GM20000 (cell line): ENCODE measurements at regions not wholly inside any gene's neighbourhood (a gene's known extent, or its start where the extent isn't known, plus 50 kb on each side); places are given as distances from the start of the nearest gene placed in this dataset.

Source experiments
- DNase-seq: peaks from one replicate; pipeline ENCODE4 v3.0.0; 2012; ENCODE audit warnings: low spot score
- TF ChIP-seq, protein P1 (sequence below): IDR thresholded peaks from 2 replicates; pipeline ENCODE4 v1.5.1; 2012; ENCODE audit warnings: mild to moderate bottlenecking, control low read depth; ENCODE audit errors: extremely low read depth, missing control alignments

DNA sequence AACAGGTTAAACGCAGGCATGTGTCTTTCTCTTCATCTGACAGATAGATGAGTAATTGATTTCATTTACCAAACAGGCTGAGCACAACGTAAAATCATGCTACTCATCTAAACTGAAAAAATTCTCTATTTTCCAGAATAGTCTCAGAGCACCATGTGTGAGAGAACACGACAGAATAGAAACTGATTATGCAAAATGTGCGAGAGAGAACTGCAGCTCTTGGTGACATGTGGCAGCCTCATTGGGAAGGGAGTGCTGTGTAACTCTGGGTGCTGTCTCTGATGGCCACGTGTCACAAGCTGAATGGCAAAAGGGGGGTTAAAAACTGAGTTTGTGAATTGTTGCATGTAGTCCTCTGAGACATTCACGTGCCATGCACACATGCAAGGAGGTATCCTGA is 143.7 kb upstream of the ATXN1 start:
- no peak for DNase-seq
- TF ChIP-seq, protein P1, sequence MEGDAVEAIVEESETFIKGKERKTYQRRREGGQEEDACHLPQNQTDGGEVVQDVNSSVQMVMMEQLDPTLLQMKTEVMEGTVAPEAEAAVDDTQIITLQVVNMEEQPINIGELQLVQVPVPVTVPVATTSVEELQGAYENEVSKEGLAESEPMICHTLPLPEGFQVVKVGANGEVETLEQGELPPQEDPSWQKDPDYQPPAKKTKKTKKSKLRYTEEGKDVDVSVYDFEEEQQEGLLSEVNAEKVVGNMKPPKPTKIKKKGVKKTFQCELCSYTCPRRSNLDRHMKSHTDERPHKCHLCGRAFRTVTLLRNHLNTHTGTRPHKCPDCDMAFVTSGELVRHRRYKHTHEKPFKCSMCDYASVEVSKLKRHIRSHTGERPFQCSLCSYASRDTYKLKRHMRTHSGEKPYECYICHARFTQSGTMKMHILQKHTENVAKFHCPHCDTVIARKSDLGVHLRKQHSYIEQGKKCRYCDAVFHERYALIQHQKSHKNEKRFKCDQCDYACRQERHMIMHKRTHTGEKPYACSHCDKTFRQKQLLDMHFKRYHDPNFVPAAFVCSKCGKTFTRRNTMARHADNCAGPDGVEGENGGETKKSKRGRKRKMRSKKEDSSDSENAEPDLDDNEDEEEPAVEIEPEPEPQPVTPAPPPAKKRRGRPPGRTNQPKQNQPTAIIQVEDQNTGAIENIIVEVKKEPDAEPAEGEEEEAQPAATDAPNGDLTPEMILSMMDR: no peak

DNA sequence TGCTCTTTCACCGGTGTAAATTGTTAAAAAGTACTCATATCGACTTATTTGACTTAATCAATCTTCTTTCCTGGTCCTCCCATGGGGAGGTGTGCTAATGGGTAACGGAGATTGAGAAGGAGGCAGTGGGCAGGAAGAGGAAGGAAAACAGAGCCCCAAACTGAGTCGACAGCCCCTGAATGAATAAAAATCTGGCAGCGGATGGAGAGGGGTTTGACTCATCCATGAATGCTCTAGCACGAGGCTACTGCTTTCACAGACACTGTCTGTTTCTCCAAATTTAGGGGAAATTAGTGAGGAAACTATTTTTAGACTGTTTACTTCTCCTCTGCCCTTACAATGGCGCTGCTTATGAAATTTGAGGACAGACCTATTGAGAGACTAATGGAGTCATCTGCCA is 142.2 kb upstream of the ATXN1 start:
- TF ChIP-seq, protein P1: no peak
- DNase-seq: no peak

DNA sequence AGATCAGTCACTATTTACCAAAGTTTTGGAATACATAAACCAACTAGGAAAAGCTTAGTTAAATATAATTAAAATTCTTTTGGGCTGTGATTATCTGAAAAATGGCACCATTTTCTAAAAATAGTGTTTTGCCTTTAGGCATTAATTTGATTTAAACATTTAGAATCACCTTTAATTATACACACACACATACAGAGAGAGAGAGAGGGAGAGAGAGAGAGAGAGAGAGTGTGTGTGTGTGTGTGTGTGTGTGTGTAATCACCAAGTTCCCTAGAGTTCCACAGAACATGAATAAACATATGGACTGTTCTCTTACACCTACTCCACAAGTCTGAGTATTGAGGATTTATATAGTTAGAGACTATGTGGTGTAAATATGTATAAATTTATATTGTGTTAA is 141.2 kb upstream of the ATXN1 start:
- TF ChIP-seq, protein P1: no peak
- DNase-seq: no peak

DNA sequence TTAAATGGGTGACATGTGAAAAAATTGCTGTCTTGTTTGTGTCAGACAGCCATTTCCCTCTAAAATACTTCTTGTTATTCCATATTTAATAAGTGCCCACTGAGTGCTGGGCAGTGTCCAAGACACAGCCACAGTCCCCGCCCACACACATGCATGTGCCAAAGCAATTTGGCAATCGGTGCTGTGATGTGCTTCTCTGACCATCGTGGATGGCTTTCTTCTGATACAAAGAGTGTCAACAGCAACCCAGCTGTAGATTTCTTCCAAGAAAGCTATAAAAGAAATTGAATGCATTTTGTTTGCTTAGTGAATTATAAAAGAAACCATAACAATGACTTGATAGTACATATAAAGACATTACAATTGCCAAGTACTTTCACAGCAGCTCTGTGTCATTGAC is 140.5 kb upstream of the ATXN1 start:
- TF ChIP-seq, protein P1: no peak
- DNase-seq: no peak

DNA sequence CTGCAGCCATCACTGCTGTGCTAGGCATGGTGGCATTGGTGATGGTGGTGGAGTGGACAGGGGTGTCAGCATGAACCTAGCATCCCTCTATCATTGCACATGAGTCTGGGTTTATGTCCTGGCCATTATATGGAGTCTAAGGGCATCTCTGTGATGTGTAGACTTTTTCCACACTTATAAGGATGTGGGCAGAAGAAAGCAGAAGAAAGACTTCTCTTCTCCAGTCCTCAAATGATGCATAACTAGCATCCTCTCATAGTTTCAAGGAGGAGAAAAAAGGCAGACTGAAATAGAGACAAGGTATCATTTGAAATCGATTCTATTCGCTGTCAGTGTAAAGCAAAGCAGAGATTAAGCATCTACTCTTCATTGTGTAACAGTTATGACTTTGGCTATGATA is 140.0 kb upstream of the ATXN1 start:
- TF ChIP-seq, protein P1: no peak
- DNase-seq: no peak

DNA sequence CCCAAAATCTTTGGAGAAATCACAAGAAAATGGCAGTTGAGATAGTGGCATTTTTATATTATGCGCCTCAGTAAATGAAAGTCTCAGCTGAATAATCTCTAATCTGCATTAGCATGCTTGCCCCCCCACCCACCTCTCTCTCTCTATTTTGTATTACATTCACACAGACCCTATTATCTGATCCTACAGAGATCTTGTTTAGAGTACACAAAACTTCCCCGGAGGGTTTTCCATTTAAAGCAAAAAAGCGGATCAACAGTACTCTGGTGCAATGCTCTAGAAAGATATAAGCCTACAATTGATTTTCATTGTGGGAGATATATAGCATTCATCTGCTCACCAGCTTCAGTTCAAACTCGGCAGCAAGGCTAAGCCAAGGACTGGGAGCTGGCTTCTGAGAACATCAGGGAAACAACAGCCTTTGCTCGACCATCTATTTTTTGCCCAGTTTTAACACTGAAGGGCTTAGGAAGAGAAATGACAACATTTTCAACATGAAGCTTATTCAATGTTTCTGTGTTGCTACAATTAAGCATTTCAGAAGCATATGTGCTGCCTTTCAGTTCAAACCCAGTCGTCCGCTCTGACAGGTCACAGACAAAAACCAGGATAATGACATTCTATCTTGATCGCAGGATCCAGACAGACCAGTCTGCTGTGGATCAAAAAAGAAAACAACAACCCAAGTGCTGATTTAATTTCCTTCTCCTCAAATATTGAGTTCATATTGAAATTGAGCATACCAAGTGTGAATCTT is 137.6 kb upstream of the ATXN1 start:
- no peak for DNase-seq
- TF ChIP-seq, protein P1: no peak

DNA sequence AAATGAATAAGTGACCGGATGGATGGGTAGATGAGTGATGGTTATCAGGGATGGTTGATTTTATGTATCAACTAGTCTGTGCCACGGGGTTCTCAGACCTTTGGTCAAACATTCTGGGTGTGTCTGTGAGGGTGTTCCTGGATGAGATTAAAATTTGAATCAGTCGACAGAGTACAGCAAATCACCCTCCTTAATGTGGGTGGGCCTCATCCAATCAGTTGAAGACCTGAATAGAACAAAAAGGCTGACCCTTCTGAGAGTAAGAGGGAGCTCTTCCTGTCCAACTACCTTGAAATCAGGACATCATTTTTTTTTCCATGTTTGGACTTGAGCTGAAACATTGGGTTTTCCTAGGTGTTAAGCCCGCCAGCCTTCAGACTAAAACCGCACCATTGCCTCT is 136.4 kb upstream of the ATXN1 start:
- TF ChIP-seq, protein P1: no peak

More for the DNA sequence above, 136.4 kb upstream of the ATXN1 start:
- DNase-seq: no peak
